GM13976 (cell line): ENCODE measurements at regions not wholly inside any gene's neighbourhood (a gene's known extent, or its start where the extent isn't known, plus 50 kb on each side); places are given as distances from the start of the nearest gene placed in this dataset.

Source experiments
- DNase-seq: peaks from one replicate; pipeline ENCODE4 v3.0.0; 2012; ENCODE audit warnings: low spot score
- CTCF ChIP-seq: IDR thresholded peaks from 2 replicates; pipeline ENCODE4 v1.5.1; 2012; ENCODE audit warnings: borderline replicate concordance, mild to moderate bottlenecking; ENCODE audit not compliant: insufficient read depth; ENCODE audit errors: extremely low read depth, missing control alignments, control extremely low read depth
- in situ Hi-C: fragments of 300-500 bp; cut with MboI; formaldehyde crosslinking; loops from one replicate; pipeline ENCODE4 v1.12.0; 2022; ENCODE audit warnings: low sequenced_read_pairs, mixed read lengths, inconsistent platforms; ENCODE audit not compliant: unreplicated experiment

GRCh38 chr13:30844548-30845296, 61.3 kb upstream of the MEDAG start:
- TF ChIP-seq CTCF = no peak
- DNase-seq = no peak

GRCh38 chr13:30845297-30846214, 60.5 kb upstream of the MEDAG start:
- in situ Hi-C loops = no loop called here
- no peak for TF ChIP-seq CTCF
- DNase-seq = no peak

More at GRCh38 chr13:30844548-30845296, 61.3 kb upstream of the MEDAG start:
- in situ Hi-C loops = no loop called here

GRCh38 chr13:30846311-30846710, 59.8 kb upstream of the MEDAG start:
- no peak for DNase-seq
- TF ChIP-seq CTCF = no peak
- in situ Hi-C loops = no loop called here

- no peak for DNase-seq
- no peak for TF ChIP-seq CTCF
- in situ Hi-C loops = no loop called here
Observed at GRCh38 chr13:30846866-30847265, 59.2 kb upstream of the MEDAG start.

- no peak for DNase-seq
- in situ Hi-C loops = no loop called here
- no peak for TF ChIP-seq CTCF
Observed at GRCh38 chr13:30847650-30848307, 58.3 kb upstream of the MEDAG start.

GRCh38 chr13:30848332-30849027, 57.6 kb upstream of the MEDAG start:
- in situ Hi-C loops = no loop called here
- DNase-seq = no peak
- TF ChIP-seq CTCF = no peak
